ENCODE measurements at regions not wholly inside any gene's neighbourhood (a gene's known extent, or its start where the extent isn't known, plus 50 kb on each side); places are given as distances from the start of the nearest gene placed in this dataset.
"Not testable (repeated sequence)": the region's sequence is repeated elsewhere in the genome, so short reads cannot be mapped to it uniquely, and the experiment has no call there.

GRCh38 chr10:35263827-35264226 is 72.5 kb upstream of the CCNY start:
- DNase-seq (ENCODE audit: low read depth), result not testable (repeated sequence)

- not testable (repeated sequence) for DNase-seq (ENCODE audit: low read depth)
Measured at GRCh38 chr10:35264636-35265035, 71.7 kb upstream of the CCNY start.

GRCh38 chr10:35265435-35265834 is 70.9 kb upstream of the CCNY start:
- DNase-seq (ENCODE audit: low read depth), result no peak

GRCh38 chr10:35268323-35268722 is 68.0 kb upstream of the CCNY start:
- DNase-seq (ENCODE audit: low read depth), result no peak

- peak; percentile 21 for DNase-seq (ENCODE audit: low read depth)
Measured at GRCh38 chr10:35268791-35269257, 67.5 kb upstream of the CCNY start.

GRCh38 chr10:35270100-35270499 is 66.2 kb upstream of the CCNY start:
- peak; percentile 43 for DNase-seq (ENCODE audit: low read depth)

GRCh38 chr10:35271086-35271858 is 65.0 kb upstream of the CCNY start:
- peak; percentile 73 for DNase-seq (ENCODE audit: low read depth)

GRCh38 chr10:35271859-35272165 is 64.5 kb upstream of the CCNY start:
- DNase-seq (ENCODE audit: low read depth), result peak; percentile 41

GRCh38 chr10:35272401-35272800 is 63.9 kb upstream of the CCNY start:
- DNase-seq (ENCODE audit: low read depth), result not testable (repeated sequence)

GRCh38 chr10:35273994-35274393 is 62.3 kb upstream of the CCNY start:
- not testable (repeated sequence) for DNase-seq (ENCODE audit: low read depth)

GRCh38 chr10:35274498-35275060 is 61.7 kb upstream of the CCNY start:
- DNase-seq (ENCODE audit: low read depth), result no peak

- DNase-seq (ENCODE audit: low read depth), result no peak
Measured at GRCh38 chr10:35276889-35277288, 59.4 kb upstream of the CCNY start.

- DNase-seq (ENCODE audit: low read depth), result not testable (repeated sequence)
Measured at GRCh38 chr10:35280246-35280645, 56.1 kb upstream of the CCNY start.

Data from M059J (cell line).